HG03442 (cell line): ENCODE measurements at regions not wholly inside any gene's neighbourhood (a gene's known extent, or its start where the extent isn't known, plus 50 kb on each side); places are given as distances from the start of the nearest gene placed in this dataset.

Experiments used
- ATAC-seq: cut with Tn5 transposase; IDR thresholded peaks from one replicate; pipeline ENCODE4 v1.9.1; 2021; ENCODE audit warnings: mild to moderate bottlenecking, moderate library complexity; ENCODE audit not compliant: unreplicated experiment

GRCh38 chr3:170784406-170784805, 85.6 kb downstream of the RPL22L1 start:
- ATAC-seq = no peak

GRCh38 chr3:170780955-170781354, 89.0 kb downstream of the RPL22L1 start:
- ATAC-seq = no peak

- ATAC-seq = no peak
Measured at GRCh38 chr3:170780471-170780870, 89.5 kb downstream of the RPL22L1 start.

- no peak for ATAC-seq
Measured at GRCh38 chr3:170778240-170779217, 91.5 kb downstream of the RPL22L1 start.

- no peak for ATAC-seq
Measured at GRCh38 chr3:170777564-170777926, 92.5 kb downstream of the RPL22L1 start.

GRCh38 chr3:170776887-170777563, 93.0 kb downstream of the RPL22L1 start:
- ATAC-seq = no peak

- ATAC-seq = no peak
Measured at GRCh38 chr3:170773682-170774425, 96.1 kb downstream of the RPL22L1 start.

GRCh38 chr3:170772175-170772574, 97.8 kb downstream of the RPL22L1 start:
- ATAC-seq = no peak

- ATAC-seq = no peak
Measured at GRCh38 chr3:170768334-170768801, 101.6 kb downstream of the RPL22L1 start.

GRCh38 chr3:170767576-170767941, 102.4 kb downstream of the RPL22L1 start:
- ATAC-seq = no peak

- ATAC-seq = no peak
Measured at GRCh38 chr3:170766823-170767575, 103.0 kb downstream of the RPL22L1 start.

GRCh38 chr3:170766253-170766652, 103.7 kb downstream of the RPL22L1 start:
- ATAC-seq = no peak

GRCh38 chr3:170765419-170766078, 104.4 kb downstream of the RPL22L1 start:
- ATAC-seq = no peak

GRCh38 chr3:170764017-170764416, 106.0 kb downstream of the RPL22L1 start:
- ATAC-seq = no peak

GRCh38 chr3:170762064-170762463, 107.9 kb downstream of the RPL22L1 start:
- ATAC-seq = no peak

- ATAC-seq = no peak
Measured at GRCh38 chr3:170761103-170761502, 108.9 kb downstream of the RPL22L1 start.

GRCh38 chr3:170760174-170760526, 109.8 kb downstream of the RPL22L1 start:
- ATAC-seq = no peak

- ATAC-seq = no peak
Measured at GRCh38 chr3:170759511-170760173, 110.4 kb downstream of the RPL22L1 start.

GRCh38 chr3:170757038-170757437, 113.0 kb downstream of the RPL22L1 start:
- no peak for ATAC-seq

- ATAC-seq = no peak
Measured at GRCh38 chr3:170754311-170754693, 115.7 kb downstream of the RPL22L1 start.
